PC-9 (cell line): ENCODE measurements at regions not wholly inside any gene's neighbourhood (a gene's known extent, or its start where the extent isn't known, plus 50 kb on each side); places are given as distances from the start of the nearest gene placed in this dataset.

Experiments used
- BruUV-seq: library from RNA; stranded (reverse); fragments of 400-500 nt; replicated peaks from 2 replicates; lab custom pipeline; 2021; lab: Mats Ljungman, UMichigan
- CTCF ChIA-PET: fragments of 300-600 bp; sonication (Branson Sonifier 250); formaldehyde crosslinking; loops from one replicate; lab custom pipeline; 2022; ENCODE audit warnings: antibody characterized with exemption; lab: Charles Lee
- POLR2A ChIA-PET: fragments of 300-600 bp; sonication (Branson Sonifier 250); formaldehyde crosslinking; loops from one replicate; lab custom pipeline; 2022; ENCODE audit warnings: antibody characterized with exemption; ENCODE audit not compliant: unreplicated experiment; lab: Charles Lee
- DNase-seq, 2 experiments: peaks; one replicate each; pipeline versions ENCODE4 v3.0.0 to v3.0.0-alpha.2; 2015 to 2022; ENCODE audit warnings: mixed read lengths in 1 of 2
- H2AFZ ChIP-seq: fragments of 200-600 bp; sonication (generic); 2 replicates; pipeline ENCODE4 v1.8.1; 2017; ENCODE audit warnings: antibody characterized with exemption
- H3F3A ChIP-seq: fragments of 200-600 bp; sonication (generic); 2 replicates; pipeline ENCODE4 v1.8.1; 2017; ENCODE audit warnings: antibody characterized with exemption, mild to moderate bottlenecking, low read depth; ENCODE audit not compliant: insufficient read depth
- H3K27ac ChIP-seq: fragments of 200-600 bp; sonication (generic); 2 replicates; pipeline ENCODE4 v1.6.1; 2016; ENCODE audit warnings: mixed run types
- H3K27me3 ChIP-seq: fragments of 200-600 bp; sonication (generic); 2 replicates; pipeline ENCODE4 v1.6.1; 2016; ENCODE audit warnings: low read depth, mixed run types; ENCODE audit not compliant: insufficient read depth
- H3K36me3 ChIP-seq: fragments of 200-600 bp; sonication (generic); 2 replicates; pipeline ENCODE4 v1.6.1; 2016; ENCODE audit warnings: low read depth, mixed run types
- H3K4me1 ChIP-seq: fragments of 200-600 bp; sonication (generic); replicated peaks from 2 replicates; pipeline ENCODE4 v1.6.1; 2016; ENCODE audit warnings: mixed run types; ENCODE audit not compliant: insufficient read depth
- H3K4me2 ChIP-seq: fragments of 200-600 bp; sonication (generic); 2 replicates; pipeline ENCODE4 v1.6.1; 2017; ENCODE audit warnings: mixed run types
- H3K4me3 ChIP-seq: fragments of 200-600 bp; sonication (generic); 2 replicates; pipeline ENCODE4 v1.6.1; 2016; ENCODE audit warnings: mixed run types
- H3K79me2 ChIP-seq: fragments of 200-600 bp; sonication (generic); 2 replicates; pipeline ENCODE4 v1.6.1; 2017; ENCODE audit warnings: low read depth, mixed run types
- H3K9me2 ChIP-seq: fragments of 200-600 bp; sonication (generic); 2 replicates; pipeline ENCODE4 v1.8.1; 2017; ENCODE audit warnings: mild to moderate bottlenecking; ENCODE audit not compliant: insufficient read depth
- H3K9me3 ChIP-seq: fragments of 200-600 bp; sonication (generic); 2 replicates; pipeline ENCODE4 v1.8.1; 2016; ENCODE audit warnings: low read depth; ENCODE audit not compliant: insufficient read depth
- H4K20me1 ChIP-seq: fragments of 200-600 bp; sonication (generic); 2 replicates; pipeline ENCODE4 v1.8.1; 2017; ENCODE audit not compliant: insufficient read depth
- EZH2 ChIP-seq: fragments of 200-600 bp; sonication (generic); IDR thresholded peaks from 2 replicates; pipeline ENCODE4 v1.8.0; 2017; ENCODE audit warnings: antibody characterized with exemption, low read depth
- intact Hi-C: fragments of 100-400 bp; cut with micrococcal nuclease; formaldehyde crosslinking; loops from one replicate; pipeline ENCODE4 v1.10.0; 2022; ENCODE audit not compliant: unreplicated experiment
- TF ChIP-seq, protein P1 (sequence below): fragments of 200-600 bp; sonication (generic); conservative IDR thresholded peaks from 2 replicates; pipeline ENCODE4 v1.6.1; 2017; ENCODE audit warnings: mixed run types, antibody characterized with exemption, mild to moderate bottlenecking, moderate library complexity

DNA sequence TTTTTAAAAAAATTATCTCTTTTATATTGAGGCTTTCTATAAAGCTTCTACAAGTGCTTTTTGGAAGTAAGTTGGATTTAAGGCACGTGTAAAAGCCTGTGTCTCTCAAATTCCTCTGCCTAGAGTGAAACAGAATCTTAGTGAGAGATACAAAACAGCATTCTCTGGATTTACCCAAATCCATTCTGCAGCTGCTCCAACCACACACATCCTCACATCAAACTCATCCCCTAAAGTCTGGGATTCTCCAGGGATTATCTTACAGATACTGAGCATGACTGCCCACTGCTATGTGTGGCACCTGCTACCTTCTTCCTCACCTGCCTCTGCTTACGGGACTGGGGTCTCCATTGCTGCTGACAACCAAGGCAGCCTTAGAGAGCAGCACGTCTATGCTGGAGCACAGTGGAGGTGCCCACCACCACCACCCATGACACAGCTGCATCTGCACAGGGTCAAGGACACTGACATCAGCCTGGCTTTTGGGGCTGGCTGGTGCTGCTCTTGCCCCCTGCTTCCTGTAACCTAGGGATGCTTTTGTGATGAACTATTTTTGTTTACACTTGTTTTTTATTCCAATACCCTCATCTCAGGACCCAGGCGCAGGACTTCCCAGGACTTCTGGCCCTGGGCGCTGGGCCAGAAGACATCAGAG lies 139.2 kb upstream of the NAMPT start:
- intact Hi-C loops: no loop called here
- Histone ChIP-seq H3K27me3 (no peaks in the 10 kb centered on the region), H3K9me3 (0 out of 2 replicates have a peak, but pooled peaks cover 3% of the 10 kb centered on the region), H3K79me2 (no peaks in the 10 kb centered on the region), H3K4me2 (peak overlapping the region; percentile 59), H3K4me1 (peaks cover 46% of the 10 kb centered on the region), H4K20me1 (no peaks in the 10 kb centered on the region), H3K9me2 (no peaks in the 10 kb centered on the region), H3F3A (peaks cover 30% of the 10 kb centered on the region), H3K27ac (peak overlapping the region; percentile 92), H3K36me3 (no peaks in the 10 kb centered on the region), H3K4me3 (no peak overlapping the region), H2AFZ (no peak overlapping the region)
- no TSS peak for BruUV-seq
- ChIA-PET CTCF (no interaction called here), POLR2A (interaction anchor here (0.7 to 1.3 kb wide), 2 partner anchors 25 to 139 kb away, joined by 3 to 12 read pairs; partner anchors contain the start of gene NAMPT)
- TF ChIP-seq, protein P1, sequence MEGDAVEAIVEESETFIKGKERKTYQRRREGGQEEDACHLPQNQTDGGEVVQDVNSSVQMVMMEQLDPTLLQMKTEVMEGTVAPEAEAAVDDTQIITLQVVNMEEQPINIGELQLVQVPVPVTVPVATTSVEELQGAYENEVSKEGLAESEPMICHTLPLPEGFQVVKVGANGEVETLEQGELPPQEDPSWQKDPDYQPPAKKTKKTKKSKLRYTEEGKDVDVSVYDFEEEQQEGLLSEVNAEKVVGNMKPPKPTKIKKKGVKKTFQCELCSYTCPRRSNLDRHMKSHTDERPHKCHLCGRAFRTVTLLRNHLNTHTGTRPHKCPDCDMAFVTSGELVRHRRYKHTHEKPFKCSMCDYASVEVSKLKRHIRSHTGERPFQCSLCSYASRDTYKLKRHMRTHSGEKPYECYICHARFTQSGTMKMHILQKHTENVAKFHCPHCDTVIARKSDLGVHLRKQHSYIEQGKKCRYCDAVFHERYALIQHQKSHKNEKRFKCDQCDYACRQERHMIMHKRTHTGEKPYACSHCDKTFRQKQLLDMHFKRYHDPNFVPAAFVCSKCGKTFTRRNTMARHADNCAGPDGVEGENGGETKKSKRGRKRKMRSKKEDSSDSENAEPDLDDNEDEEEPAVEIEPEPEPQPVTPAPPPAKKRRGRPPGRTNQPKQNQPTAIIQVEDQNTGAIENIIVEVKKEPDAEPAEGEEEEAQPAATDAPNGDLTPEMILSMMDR: no peak
- no peak for TF ChIP-seq EZH2
- no peak for DNase-seq

DNA sequence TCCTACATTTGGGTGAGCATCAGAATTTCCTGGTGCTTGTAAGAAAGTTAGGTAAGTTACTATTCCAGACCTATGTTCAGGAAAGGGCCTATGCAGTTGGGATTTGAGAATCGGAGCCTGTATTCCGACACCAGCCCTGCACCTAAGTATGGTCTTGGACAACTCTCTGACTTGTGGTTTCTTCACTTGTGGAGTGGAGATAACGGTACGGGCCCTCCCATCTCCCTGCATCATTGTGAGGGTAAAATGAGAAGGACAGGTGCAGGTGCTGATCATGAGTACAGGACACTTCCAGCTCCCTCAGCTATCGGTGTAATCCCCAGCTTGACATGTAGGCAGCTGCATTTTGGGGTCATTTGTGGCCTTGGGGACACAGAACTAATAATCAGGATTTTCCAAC lies 138.3 kb upstream of the NAMPT start:
- ChIA-PET POLR2A (no interaction called here), CTCF (no interaction called here)
- intact Hi-C loops: no loop called here
- no peaks in the 10 kb centered on the region for H4K20me1 ChIP-seq
- peaks cover 39% of the 10 kb centered on the region for H3F3A ChIP-seq
- no peaks in the 10 kb centered on the region for H3K9me2 ChIP-seq
- no peak overlapping the region for H3K4me3 ChIP-seq
- H3K36me3 ChIP-seq: no peaks in the 10 kb centered on the region
- H3K27ac ChIP-seq: no peak overlapping the region
- BruUV-seq: no TSS peak
- peaks cover 55% of the 10 kb centered on the region for H3K4me1 ChIP-seq
- no peaks in the 10 kb centered on the region for H3K27me3 ChIP-seq
- H2AFZ ChIP-seq: no peak overlapping the region
- H3K79me2 ChIP-seq: no peaks in the 10 kb centered on the region
- no peaks in the 10 kb centered on the region for H3K9me3 ChIP-seq
- TF ChIP-seq EZH2: no peak
- TF ChIP-seq, protein P1: no peak
- DNase-seq: no peak
- H3K4me2 ChIP-seq: no peak overlapping the region

DNA sequence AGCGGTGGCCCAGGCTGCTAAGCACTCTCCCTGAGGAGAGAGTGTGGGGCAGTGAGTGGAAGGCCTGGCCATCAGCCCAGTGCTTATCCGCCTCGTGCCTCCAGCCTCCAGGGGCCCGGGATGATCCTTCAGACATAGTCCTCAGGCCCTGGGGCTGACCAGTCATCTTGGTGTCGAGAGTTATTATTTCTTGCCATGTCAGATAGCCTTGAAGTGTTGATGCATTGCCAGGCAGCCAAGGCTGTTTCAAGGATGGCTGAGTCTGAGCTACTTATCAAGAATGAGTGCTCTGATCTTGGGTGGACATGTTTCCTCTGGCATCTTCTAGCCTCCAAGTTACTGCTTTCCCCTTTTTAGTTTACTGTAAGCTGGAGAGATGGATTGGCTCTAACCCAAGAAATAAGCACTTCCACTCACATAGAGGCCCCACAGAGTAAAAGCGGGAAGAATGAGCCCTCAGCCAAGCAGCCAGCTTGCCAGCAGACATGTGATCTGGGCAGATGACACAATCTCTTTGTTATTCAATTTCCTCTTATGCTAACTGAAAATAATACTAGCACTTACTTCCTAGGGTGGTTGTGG lies 136.5 kb upstream of the NAMPT start:
- no peak overlapping the region for H3K4me3 ChIP-seq
- no peak overlapping the region for H2AFZ ChIP-seq
- H3K9me3 ChIP-seq: no peaks in the 10 kb centered on the region; the same call in 1 of the 2 replicates
- no peak overlapping the region for H3K4me2 ChIP-seq
- intact Hi-C loops: no loop called here
- H3K79me2 ChIP-seq: no peaks in the 10 kb centered on the region
- no peak for DNase-seq
- no peak overlapping the region for H3K27ac ChIP-seq
- H3F3A ChIP-seq: peaks cover 52% of the 10 kb centered on the region
- H3K4me1 ChIP-seq: peaks cover 67% of the 10 kb centered on the region
- no peaks in the 10 kb centered on the region for H4K20me1 ChIP-seq
- no peaks in the 10 kb centered on the region for H3K9me2 ChIP-seq
- POLR2A ChIA-PET: no interaction called here
- no peaks in the 10 kb centered on the region for H3K36me3 ChIP-seq
- no peaks in the 10 kb centered on the region for H3K27me3 ChIP-seq
- no TSS peak for BruUV-seq
- CTCF ChIA-PET: no interaction called here
- no peak for TF ChIP-seq EZH2
- TF ChIP-seq, protein P1: no peak
